ENCODE measurements at regions not wholly inside any gene's neighbourhood (a gene's known extent, or its start where the extent isn't known, plus 50 kb on each side); places are given as distances from the start of the nearest gene placed in this dataset.

- TF ChIP-seq, protein P1, sequence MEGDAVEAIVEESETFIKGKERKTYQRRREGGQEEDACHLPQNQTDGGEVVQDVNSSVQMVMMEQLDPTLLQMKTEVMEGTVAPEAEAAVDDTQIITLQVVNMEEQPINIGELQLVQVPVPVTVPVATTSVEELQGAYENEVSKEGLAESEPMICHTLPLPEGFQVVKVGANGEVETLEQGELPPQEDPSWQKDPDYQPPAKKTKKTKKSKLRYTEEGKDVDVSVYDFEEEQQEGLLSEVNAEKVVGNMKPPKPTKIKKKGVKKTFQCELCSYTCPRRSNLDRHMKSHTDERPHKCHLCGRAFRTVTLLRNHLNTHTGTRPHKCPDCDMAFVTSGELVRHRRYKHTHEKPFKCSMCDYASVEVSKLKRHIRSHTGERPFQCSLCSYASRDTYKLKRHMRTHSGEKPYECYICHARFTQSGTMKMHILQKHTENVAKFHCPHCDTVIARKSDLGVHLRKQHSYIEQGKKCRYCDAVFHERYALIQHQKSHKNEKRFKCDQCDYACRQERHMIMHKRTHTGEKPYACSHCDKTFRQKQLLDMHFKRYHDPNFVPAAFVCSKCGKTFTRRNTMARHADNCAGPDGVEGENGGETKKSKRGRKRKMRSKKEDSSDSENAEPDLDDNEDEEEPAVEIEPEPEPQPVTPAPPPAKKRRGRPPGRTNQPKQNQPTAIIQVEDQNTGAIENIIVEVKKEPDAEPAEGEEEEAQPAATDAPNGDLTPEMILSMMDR (IDR thresholded peaks at IDR 0.05), result no peak
- no peak for TF ChIP-seq POLR2A (IDR thresholded peaks at IDR 0.05)
Observed at GRCh38 chr2:163505281-163505680, 230.5 kb downstream of the FIGN start.
